HEK293T (cell line): ENCODE measurements at regions not wholly inside any gene's neighbourhood (a gene's known extent, or its start where the extent isn't known, plus 50 kb on each side); places are given as distances from the start of the nearest gene placed in this dataset.
A peak's percentile ranks its signal among the peaks of the same experiment; 100 is the strongest.

ENCODE experiments used
- CTCF ChIA-PET: fragments of 350-600 bp; formaldehyde crosslinking; extraction: SDS; loops from one replicate; lab custom pipeline; 2021; ENCODE audit warnings: antibody characterized with exemption, inconsistent platforms; lab: Yijun Ruan, JAX
- POLR2A ChIA-PET: fragments of 350-600 bp; formaldehyde crosslinking; extraction: SDS; loops from one replicate; lab custom pipeline; 2020; ENCODE audit warnings: antibody characterized with exemption, inconsistent platforms; lab: Yijun Ruan, JAX
- DNase-seq: peaks from one replicate; pipeline ENCODE4 v3.0.0; 2012; ENCODE audit warnings: mixed read lengths; ENCODE audit errors: extremely low spot score
- ARNT ChIP-seq: fragments of 450-650 bp; IDR thresholded peaks from 2 replicates; pipeline ENCODE4 v1.6.1; 2017; ENCODE audit warnings: mild to moderate bottlenecking
- BHLHE40 ChIP-seq: fragments of 450-650 bp; IDR thresholded peaks from 2 replicates; pipeline ENCODE4 v1.6.1; 2016; ENCODE audit warnings: mild to moderate bottlenecking, moderate library complexity, borderline replicate concordance
- CTBP1 ChIP-seq: fragments of 450-650 bp; IDR thresholded peaks from 2 replicates; pipeline ENCODE4 v1.6.1; 2016; ENCODE audit warnings: borderline replicate concordance
- ELF4 ChIP-seq: fragments of 450-650 bp; IDR thresholded peaks from 2 replicates; pipeline ENCODE4 v1.6.1; 2017; ENCODE audit warnings: antibody characterized with exemption
- FOXA1 ChIP-seq: fragments of 450-650 bp; IDR thresholded peaks from 2 replicates; pipeline ENCODE4 v1.6.1; 2016; ENCODE audit warnings: mild to moderate bottlenecking
- FOXK2 ChIP-seq: fragments of 450-650 bp; IDR thresholded peaks from 2 replicates; pipeline ENCODE4 v1.6.1; 2016; ENCODE audit warnings: mild to moderate bottlenecking
- FOXM1 ChIP-seq: fragments of 450-650 bp; IDR thresholded peaks from 2 replicates; pipeline ENCODE4 v1.6.1; 2017; ENCODE audit warnings: mild to moderate bottlenecking, borderline replicate concordance
- HDGF ChIP-seq: fragments of 450-650 bp; IDR thresholded peaks from 2 replicates; pipeline ENCODE4 v1.6.1; 2017; ENCODE audit warnings: antibody characterized with exemption, borderline replicate concordance
- L3MBTL2 ChIP-seq: fragments of 450-650 bp; conservative IDR thresholded peaks from 2 replicates; pipeline ENCODE4 v1.6.1; 2016; ENCODE audit warnings: mild to moderate bottlenecking
- LEF1 ChIP-seq: fragments of 450-650 bp; IDR thresholded peaks from 2 replicates; pipeline ENCODE4 v1.6.1; 2017; ENCODE audit warnings: mild to moderate bottlenecking, borderline replicate concordance
- NFRKB ChIP-seq: fragments of 450-650 bp; IDR thresholded peaks from 2 replicates; pipeline ENCODE4 v1.6.1; 2016; ENCODE audit warnings: mild to moderate bottlenecking, moderate library complexity
- PKNOX1 ChIP-seq: fragments of 450-650 bp; IDR thresholded peaks from 2 replicates; pipeline ENCODE4 v1.6.1; 2016
- SP1 ChIP-seq: fragments of 450-650 bp; IDR thresholded peaks from 2 replicates; pipeline ENCODE4 v1.6.1; 2017
- SUZ12 ChIP-seq: fragments of 450-650 bp; IDR thresholded peaks from 2 replicates; pipeline ENCODE4 v1.6.1; 2016; ENCODE audit warnings: mild to moderate bottlenecking
- TARDBP ChIP-seq: fragments of 450-650 bp; IDR thresholded peaks from 2 replicates; pipeline ENCODE4 v1.6.1; 2016
- ZNF384 ChIP-seq: fragments of 450-650 bp; IDR thresholded peaks from 2 replicates; pipeline ENCODE4 v1.6.1; 2016

GRCh38 chr6:74871757-74872156 is 334.1 kb downstream of the COL12A1 start:
- CTCF ChIA-PET, result no interaction called here

DNA sequence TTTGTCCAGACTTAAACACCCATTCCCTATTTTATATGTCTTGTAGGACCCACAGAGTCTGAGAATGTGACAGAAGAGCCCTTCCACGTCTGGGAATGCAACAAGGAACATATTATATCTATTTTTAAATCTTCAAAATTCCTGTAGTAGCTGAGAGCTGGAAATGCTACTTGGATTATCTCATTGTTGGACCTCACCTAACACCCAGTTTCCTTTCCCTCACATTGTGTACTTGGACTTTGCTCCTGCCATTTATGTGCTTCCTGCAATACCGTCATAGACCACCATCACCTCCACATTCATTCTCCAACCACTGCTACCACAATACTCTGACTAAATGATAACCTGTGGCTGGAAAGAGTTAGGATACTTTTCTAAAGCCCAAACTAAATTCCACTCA is 335.4 kb downstream of the COL12A1 start:
- no peak for TF ChIP-seq ELF4
- no peak for TF ChIP-seq LEF1
- no peak for TF ChIP-seq FOXA1
- no peak for TF ChIP-seq FOXK2
- TF ChIP-seq ARNT, result no peak
- no peak for TF ChIP-seq TARDBP
- TF ChIP-seq SUZ12, result no peak
- TF ChIP-seq PKNOX1, result no peak
- no peak for TF ChIP-seq CTBP1
- no peak for TF ChIP-seq L3MBTL2
- no peak for TF ChIP-seq FOXM1
- no peak for TF ChIP-seq HDGF
- TF ChIP-seq SP1, result no peak
- no peak for TF ChIP-seq BHLHE40
- no peak for TF ChIP-seq ZNF384

More at GRCh38 chr6:74871757-74872156, 334.1 kb downstream of the COL12A1 start:
- POLR2A ChIA-PET, result no interaction called here
- no peak for DNase-seq
- TF ChIP-seq PKNOX1 (no peak), ARNT (no peak), LEF1 (no peak), FOXA1 (no peak), ELF4 (no peak), SP1 (no peak), L3MBTL2 (no peak), CTBP1 (no peak), NFRKB (no peak), BHLHE40 (no peak), FOXK2 (no peak)

DNA sequence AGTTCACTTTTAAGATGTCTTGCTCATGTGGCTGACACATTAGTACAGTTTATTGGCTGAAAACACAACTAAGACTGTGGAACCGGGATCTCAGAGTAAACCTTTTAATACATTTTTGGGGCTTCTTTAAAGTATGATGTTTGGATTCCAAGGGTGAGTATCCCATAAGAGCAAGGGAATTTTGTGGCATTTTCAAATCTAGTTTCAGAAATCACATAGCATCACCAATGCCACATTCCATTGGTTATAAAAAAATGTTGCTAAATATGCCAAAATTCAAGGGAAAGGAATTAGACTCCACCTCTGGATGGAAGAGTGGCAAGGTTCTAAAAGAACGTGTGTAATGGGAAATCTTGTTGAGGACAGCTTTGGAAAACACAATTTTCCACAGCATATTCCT is 338.6 kb downstream of the COL12A1 start:
- DNase-seq, result no peak
- POLR2A ChIA-PET, result no interaction called here
- CTCF ChIA-PET, result no interaction called here
- TF ChIP-seq NFRKB, result no peak
- TF ChIP-seq ZNF384, result no peak
- no peak for TF ChIP-seq BHLHE40
- no peak for TF ChIP-seq CTBP1
- no peak for TF ChIP-seq SUZ12
- no peak for TF ChIP-seq PKNOX1
- no peak for TF ChIP-seq HDGF
- no peak for TF ChIP-seq ARNT
- no peak for TF ChIP-seq SP1
- no peak for TF ChIP-seq FOXK2
- no peak for TF ChIP-seq TARDBP
- TF ChIP-seq ELF4, result no peak
- no peak for TF ChIP-seq FOXM1

More for the DNA sequence above, 335.4 kb downstream of the COL12A1 start:
- POLR2A ChIA-PET, result no interaction called here
- CTCF ChIA-PET, result interaction anchor here (0.6 kb wide), 1 partner anchor 1322 kb away, joined by 5 read pairs; no protein-coding TSS in a partner anchor
- peak; percentile 10 for DNase-seq

DNA sequence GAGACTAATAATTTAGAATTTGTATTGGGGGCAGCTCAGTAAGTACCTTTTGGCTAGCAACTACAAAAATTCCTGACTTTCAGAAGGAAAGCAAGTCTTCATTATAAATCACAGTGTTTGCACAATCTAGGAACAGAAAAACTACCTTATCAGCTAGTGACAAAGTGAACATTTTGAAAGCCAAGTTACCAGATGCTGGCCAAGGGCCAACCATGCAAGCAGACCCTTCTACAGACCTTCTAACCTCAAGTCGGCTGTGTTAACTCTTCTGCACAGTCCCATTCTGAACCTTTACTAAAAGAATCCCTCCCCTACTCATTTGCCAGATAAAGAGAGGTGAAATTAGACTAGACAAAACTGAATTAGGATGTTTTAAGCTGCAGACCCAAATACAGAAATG is 341.9 kb downstream of the COL12A1 start:
- ChIA-PET POLR2A (no interaction called here), CTCF (no interaction called here)
- no peak for DNase-seq
- TF ChIP-seq SUZ12 (no peak), CTBP1 (no peak), SP1 (no peak), LEF1 (no peak), ZNF384 (no peak), PKNOX1 (no peak)

- ChIA-PET POLR2A (no interaction called here), CTCF (no interaction called here)
- TF ChIP-seq BHLHE40 (no peak), SP1 (no peak), FOXA1 (no peak), L3MBTL2 (no peak), CTBP1 (no peak), FOXK2 (no peak), TARDBP (no peak), PKNOX1 (no peak), ARNT (no peak), NFRKB (no peak)
- DNase-seq, result no peak
Observed at GRCh38 chr6:74860456-74860855, 345.4 kb downstream of the COL12A1 start.
